Stimulated activated CD4-positive, alpha-beta T cell treated with anti-CD3 and anti-CD28 coated beads, Interleukin-12 subunit alpha, Interleukin-12 subunit beta, amount 100 ng/mL, for 24 hours (primary cell): ENCODE measurements at regions not wholly inside any gene's neighbourhood (a gene's known extent, or its start where the extent isn't known, plus 50 kb on each side); places are given as distances from the start of the nearest gene placed in this dataset.
"Not testable (repeated sequence)": the region's sequence is repeated elsewhere in the genome, so short reads cannot be mapped to it uniquely, and the experiment has no call there.

Experiments used
- DNase-seq, 2 experiments: peaks; one replicate each; pipeline ENCODE4 v3.0.0-alpha.2; 2020; ENCODE audit warnings: low read depth in 2 of 2

DNA sequence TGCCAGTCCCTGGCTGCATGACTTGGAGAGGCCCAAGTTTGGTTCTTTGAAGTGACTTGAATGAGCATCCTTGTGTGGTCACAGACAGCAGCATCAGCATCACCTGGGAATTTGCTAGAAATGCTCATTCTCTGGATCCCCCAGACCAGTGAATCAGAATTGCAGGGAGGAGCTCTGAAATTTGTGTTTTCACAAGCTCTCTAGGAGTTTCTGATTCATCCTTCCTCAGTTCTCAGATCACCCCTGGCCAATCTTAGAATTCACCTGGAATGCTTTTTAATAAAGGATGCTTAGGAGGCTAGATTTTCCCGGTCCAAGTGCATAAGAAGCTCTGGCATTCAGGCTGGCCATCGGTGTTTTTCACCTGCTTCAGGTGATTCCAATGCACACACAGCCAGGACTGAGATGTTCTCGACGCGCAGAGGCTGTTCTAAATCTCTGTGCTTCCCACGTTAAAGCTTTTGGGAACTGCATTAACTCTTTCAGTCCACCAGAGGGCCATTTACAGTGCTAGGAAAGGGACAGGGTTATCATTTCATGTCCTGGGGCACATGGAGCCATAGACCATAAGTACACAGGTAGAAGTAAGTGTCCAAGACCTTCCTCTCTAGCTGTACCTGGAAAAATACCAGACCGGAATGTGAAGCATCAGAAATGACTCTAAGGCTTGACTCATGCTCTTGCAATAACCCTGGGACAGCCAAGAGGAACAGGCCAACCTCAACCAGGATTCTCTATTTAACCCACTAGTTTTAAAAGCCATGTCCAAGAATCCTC lies 85.7 kb upstream of the XYLT1 start:
- DNase-seq: no peak

DNA sequence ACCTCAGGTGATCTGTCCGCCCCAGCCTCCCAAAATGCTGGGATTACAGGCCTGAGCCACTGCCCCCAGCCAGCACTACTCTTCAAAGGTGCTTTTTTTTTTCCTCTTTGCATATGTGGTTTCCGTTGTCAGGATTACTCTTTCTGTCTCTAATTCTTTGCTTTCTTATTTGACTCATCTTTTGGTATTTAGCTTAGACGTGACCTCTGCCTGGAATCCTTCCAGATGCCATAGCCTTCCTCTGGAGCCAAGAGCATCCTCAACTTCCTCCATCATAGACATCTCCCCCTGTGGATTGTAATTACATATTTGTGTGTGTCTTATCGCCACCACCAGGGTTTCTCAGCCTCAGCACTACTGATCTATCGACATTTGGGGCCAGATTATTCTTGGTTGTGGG lies 84.4 kb upstream of the XYLT1 start:
- DNase-seq: no peak

DNA sequence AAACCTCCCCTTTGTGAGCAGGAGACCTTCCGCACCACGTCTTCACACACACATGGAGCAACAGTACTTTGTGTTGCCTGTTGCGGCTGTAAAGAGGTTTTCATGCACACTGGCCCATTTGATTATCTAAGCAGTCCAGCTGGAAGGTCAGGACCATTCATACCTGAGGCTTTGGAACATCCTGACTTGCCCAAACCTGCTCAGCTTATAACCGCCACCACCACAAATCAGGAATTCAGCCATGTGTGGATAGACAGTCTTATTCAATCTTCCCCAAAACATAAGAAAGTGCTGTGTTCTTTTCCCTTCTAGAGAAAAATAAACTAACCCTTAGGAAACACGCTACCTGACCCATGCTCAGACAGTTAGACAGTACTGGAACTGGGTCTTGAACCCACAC lies 81.6 kb upstream of the XYLT1 start:
- no peak for DNase-seq

DNA sequence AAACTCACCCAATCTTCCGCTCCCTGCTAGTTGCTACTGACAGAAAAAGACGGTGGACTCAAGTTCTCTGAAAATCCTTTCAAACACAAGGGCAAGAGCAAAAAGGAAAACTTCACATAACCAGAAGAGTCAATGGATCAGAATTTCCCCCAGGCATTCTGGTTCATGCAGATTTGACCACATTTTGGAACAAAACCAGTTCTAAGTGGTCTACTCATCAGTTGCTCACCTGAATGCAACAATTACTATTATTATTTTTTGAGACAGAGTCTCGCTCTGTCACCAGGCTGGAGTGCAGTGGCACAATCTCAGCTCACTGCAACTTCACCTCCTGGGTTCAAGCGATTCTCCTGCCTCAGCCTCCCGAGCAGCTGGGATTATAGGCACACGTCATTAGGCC lies 80.9 kb upstream of the XYLT1 start:
- not testable (repeated sequence) for DNase-seq

DNA sequence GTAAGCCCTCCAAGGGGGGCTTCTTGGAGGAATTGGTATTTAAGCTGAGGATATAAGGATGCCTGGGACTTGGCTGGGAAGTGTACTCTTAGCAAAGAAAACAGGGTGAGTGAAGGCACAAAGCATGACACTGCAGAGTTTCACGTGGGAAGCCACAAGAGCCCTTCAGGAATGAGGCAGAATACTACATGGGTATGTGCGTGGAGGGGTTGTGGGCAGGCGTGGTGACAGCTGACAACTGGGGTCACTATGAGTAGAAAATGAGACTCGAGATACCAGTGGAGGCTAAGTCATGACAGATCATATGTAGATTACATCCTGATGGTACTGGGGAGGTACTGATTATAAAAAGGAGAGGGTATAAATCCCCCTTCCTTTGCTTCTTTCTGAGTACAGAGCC lies 78.1 kb upstream of the XYLT1 start:
- no peak for DNase-seq

DNA sequence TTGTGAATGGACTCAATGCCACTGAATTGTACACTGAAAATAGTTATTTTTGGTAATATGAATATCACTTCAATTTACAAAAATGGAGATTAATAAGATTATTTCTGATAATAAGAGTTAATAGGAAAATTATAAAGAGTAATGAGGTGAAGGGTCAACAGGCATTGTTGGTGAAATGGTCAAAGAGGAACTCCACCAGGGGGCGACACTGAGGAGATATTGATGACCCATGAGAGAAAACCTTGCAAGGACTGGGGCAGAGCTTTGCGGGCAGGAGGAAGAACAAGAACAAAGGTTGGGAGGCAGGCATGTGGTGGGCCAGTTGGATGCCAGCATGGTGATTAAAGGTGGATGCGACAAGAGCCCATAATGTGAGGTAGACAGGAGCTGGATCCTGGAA lies 74.0 kb upstream of the XYLT1 start:
- DNase-seq: no peak

DNA sequence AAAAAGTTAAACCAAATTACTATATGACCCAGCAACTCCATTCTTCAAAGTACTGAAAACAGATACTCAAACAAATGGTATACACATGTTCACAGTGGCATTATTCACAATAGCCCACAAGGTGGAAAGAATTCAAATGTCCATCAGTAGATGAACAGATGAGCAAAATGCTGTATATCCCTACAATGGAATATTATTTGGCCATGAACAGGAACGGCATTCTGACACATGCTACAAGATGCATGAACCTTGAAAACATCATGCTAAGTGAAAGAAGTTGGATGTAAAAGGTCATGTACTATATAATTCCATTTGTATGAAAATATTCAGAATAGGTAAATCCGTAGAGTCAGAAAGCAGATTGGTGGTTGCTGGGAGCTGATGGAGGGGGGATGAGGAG lies 73.5 kb upstream of the XYLT1 start:
- DNase-seq: no peak

DNA sequence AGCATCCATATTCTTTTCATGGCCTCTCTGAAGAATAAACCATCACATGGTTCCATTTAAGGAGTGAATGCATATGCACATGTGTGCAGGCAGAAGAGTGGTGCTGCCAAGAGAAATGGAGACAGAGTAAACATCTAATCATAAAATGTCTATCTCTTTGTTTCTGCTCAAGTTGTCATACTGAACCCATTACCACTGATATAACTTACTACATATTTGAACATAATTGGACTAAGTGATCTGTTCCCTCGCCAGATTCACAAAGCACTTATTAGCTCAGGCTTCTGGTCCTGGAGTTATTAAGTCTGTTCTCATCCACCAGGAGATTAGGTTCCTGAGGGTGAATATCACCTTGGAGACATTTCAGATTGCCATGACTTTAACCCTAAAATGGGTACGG lies 72.3 kb upstream of the XYLT1 start:
- no peak for DNase-seq

DNA sequence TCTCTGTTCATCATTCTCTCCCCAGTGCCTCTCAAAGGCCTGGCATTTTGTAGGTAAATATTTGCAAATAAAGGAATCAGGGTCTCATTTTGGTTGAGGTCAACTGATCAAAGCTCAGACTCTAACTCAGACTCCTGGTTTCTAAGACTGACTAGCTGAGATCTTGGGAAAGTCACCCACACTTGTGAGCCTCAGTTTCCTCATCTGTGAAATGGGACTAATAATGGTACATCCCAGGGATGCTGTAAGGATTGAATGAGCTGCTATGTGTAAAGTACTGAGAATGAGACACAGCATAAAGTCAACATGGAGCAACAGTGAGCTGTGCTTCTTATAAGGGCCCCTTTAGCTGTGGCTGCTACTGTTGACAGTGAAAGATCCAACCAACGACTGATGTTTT lies 70.6 kb upstream of the XYLT1 start:
- no peak for DNase-seq

DNA sequence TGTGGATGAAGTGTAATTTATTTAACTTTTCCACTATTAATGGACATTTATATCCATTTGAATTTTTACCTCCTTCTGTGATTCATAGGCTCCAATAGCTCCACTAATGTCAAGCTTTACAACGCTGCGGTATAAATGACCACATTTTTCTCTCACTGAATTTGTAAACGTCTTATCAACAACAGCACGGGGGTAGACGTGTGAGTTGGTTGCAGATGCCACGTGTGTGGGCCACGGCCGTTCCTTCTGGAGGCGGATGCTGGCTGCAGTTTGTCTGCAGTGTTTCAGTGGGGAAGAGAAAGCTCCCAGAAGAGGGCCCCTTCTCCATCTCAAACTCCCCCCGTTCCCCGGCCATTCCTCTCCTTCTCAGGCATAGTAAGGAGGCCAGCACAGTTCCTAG lies 68.2 kb upstream of the XYLT1 start:
- no peak for DNase-seq

DNA sequence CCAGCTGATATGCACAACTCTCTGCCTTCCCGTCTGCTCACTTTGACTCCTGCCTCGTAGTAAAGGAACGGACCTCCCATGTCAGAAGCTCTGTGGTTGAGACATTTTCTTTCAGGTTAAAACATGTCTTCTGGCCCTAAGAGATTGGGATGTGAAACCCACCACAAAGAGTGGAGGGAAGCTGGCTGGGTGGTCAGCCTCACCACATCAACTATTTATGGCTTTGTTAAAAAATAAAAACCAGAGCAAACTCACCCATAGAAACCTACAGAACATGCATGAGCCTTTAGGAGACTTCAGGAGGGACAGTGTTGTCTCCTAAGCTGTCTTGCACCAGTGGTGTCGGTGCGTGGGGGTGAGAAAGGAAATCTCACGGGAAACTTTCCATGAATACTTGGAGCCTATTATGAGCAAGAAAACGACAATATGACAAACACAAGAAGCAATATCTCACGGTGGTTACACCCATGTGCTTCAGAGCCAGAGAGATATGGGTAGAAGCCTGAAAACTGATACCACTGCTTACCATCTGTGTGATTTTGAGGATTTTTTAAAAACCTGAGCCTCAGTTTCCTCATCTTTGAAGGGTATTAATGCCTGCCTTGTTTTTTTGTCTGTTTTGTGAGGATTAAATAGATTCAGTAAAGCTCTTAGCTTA lies 61.7 kb upstream of the XYLT1 start:
- no peak for DNase-seq

DNA sequence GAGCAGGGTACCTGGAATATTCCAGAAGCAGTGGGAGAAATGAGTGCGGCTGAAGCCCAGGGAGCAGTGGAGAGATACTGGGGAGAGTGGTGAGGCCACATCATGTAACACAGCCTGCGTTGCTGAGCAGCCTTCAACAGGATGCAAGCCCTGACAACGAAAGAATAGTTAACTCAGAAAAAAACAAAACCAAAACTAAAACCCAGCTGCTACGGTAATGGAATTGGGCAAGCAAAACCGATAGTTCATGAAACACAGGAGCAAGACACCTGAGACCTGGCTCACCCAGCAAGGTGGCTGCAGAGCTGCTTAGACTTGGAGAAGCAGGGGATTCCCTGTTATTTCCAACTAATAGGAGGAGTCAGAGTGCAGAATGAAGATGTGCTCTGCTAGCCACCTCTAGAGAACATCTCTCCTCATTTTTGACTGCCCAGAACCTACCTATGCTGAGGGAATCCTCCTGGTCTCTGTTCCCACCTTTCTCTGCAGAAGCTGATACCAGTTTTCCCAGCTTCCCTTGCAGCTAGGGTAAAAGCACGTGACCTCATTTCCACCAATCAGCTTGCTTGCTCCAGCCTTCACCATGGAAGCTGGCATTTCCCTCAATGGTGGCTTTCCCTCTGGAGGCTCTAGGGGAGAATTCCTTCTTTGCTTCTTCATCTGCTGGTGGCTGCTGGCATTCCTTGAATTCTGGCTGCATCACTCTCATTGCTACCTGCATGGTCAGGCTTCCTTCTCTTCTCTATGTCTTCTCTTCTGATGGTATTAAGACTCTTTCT lies 59.4 kb upstream of the XYLT1 start:
- no peak for DNase-seq

DNA sequence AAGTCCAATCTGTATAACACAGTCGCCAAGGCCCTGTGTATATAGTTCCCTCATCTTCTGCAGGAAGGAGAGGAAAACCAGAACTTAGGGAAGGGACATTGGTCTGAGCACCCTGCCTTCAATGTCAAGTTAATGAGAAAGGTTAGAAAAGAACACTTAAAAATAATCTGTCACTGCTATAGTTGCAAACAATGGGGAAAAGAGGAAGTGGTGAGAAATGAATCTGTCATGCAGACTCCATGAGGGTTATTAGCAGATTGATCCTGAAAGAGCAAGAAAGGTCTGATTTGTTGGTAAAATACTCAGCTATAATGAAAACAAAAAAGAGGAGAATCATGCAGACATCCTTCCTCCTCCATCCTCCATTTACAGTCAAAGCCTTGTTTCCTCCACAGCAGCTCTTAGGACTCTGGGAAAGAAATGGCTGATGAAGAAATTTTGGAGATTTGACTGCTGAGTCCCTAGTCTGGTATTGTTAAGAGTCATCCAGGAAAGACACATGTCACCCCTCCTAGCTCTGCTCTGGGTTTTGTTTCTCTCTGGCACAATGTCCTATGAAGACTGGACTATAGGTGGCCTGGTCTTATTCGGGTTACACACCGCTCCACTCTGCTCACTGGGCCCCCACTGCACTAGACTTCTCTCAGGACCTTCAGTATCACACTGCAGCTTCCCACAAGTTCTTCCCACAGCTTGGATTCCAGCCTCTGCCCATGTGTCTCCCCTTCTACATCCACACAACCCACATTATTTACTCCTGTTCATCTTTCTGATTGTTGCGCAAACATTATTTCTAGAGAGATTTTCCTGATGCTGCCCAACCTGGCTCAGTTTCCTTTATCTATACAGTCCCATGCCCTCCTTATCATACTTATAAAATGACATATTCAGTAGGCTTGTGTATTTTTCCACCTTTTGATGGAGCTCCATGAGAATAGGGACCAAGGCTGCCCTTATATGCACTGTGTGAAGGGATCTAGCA lies 56.5 kb upstream of the XYLT1 start:
- no peak for DNase-seq

DNA sequence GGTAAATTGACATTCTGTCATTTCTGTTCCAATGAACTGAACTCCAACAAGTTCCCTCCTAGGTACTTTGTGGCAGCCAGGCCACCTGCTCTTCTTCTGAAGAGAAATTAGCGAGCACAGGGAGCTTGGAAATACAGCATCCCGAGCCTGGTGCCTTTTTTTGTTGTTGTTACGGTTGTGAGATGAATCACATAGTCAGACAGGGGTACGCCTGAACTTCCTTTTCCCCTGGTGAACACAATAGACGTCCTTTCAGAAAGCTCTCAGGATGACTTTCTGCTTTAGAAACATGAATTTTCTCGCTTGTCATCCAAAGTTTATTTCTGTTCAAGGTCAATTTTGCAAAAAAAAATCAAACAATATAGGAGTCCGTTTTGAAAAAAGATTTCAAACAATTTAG lies 53.9 kb upstream of the XYLT1 start:
- no peak for DNase-seq

DNA sequence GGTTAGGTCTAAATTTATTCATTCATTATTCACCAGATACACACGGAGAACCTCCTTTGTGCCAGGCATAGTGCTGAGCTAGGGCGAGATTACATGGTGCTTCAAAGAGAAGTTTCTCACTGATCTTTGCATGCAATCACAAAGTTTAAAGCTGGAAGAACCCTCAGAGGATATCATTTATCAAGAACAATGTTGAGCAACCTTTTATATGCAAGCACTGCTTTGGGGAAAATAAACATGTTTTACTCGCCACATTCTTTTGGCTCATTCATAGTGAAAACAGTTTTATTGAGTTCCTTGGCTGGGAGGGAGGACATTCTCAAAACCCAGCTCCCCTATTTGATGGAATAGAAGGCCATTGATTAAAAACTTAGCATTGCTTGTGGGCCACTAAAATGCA lies 49.8 kb upstream of the XYLT1 start:
- no peak for DNase-seq
